Trophoblast cell (in vitro differentiated cells and primary cell): ENCODE measurements at regions not wholly inside any gene's neighbourhood (a gene's known extent, or its start where the extent isn't known, plus 50 kb on each side); places are given as distances from the start of the nearest gene placed in this dataset.

Source experiments
- DNase-seq, 2 donors: peaks; one replicate each; pipeline ENCODE4 v3.0.0-alpha.2; 2016
- H2AFZ ChIP-seq: 2 replicates; pipeline ENCODE4 v1.6.1; 2013; ENCODE audit warnings: low read length, moderate library complexity, mild to moderate bottlenecking; ENCODE audit not compliant: insufficient read depth, poor library complexity
- H2AK5ac ChIP-seq: 2 replicates; pipeline ENCODE4 v1.6.1; 2013; ENCODE audit warnings: mild to moderate bottlenecking, low read length
- H2BK120ac ChIP-seq: 2 replicates; pipeline ENCODE4 v1.6.1; 2013; ENCODE audit warnings: low read length, mild to moderate bottlenecking, moderate library complexity; ENCODE audit not compliant: insufficient read depth, poor library complexity
- H2BK12ac ChIP-seq: 2 replicates; pipeline ENCODE4 v1.6.1; 2013; ENCODE audit warnings: mild to moderate bottlenecking, low read length, moderate library complexity
- H2BK5ac ChIP-seq: 2 replicates; pipeline ENCODE4 v1.6.1; 2013; ENCODE audit warnings: low read length, low read depth, moderate library complexity, mild to moderate bottlenecking; ENCODE audit not compliant: poor library complexity
- H3K14ac ChIP-seq: 2 replicates; pipeline ENCODE4 v1.6.1; 2013; ENCODE audit warnings: mild to moderate bottlenecking, low read length
- H3K18ac ChIP-seq: 2 replicates; pipeline ENCODE4 v1.6.1; 2013; ENCODE audit warnings: mild to moderate bottlenecking, low read length
- H3K23ac ChIP-seq: 2 replicates; pipeline ENCODE4 v1.6.1; 2013; ENCODE audit warnings: low read length
- H3K27ac ChIP-seq: 2 replicates; pipeline ENCODE4 v1.5.1; 2013; ENCODE audit warnings: low read depth, mild to moderate bottlenecking, inconsistent platforms, low read length, moderate library complexity
- H3K27me3 ChIP-seq: 2 replicates; pipeline ENCODE4 v1.6.1; 2013; ENCODE audit warnings: inconsistent platforms, mild to moderate bottlenecking, low read length, moderate library complexity; ENCODE audit not compliant: insufficient read depth
- H3K36me3 ChIP-seq, 2 experiments: 1 replicate in 1 of 2; 2 replicates in 1 of 2; pipeline ENCODE4 v1.6.1; 2013; ENCODE audit warnings: low read length in 2 of 2, mild to moderate bottlenecking in 2 of 2, moderate library complexity in 1 of 2; ENCODE audit not compliant: insufficient read depth in 2 of 2, control insufficient read depth in 1 of 2
- H3K4ac ChIP-seq: 2 replicates; pipeline ENCODE4 v1.6.1; 2013; ENCODE audit warnings: low read depth, mild to moderate bottlenecking, low read length, moderate library complexity
- H3K4me1 ChIP-seq, 2 experiments: 1 replicate in 1 of 2; 2 replicates in 1 of 2; pipeline ENCODE4 v1.6.1; 2013; ENCODE audit warnings: low read length in 2 of 2, mild to moderate bottlenecking in 2 of 2, moderate library complexity in 1 of 2; ENCODE audit not compliant: insufficient read depth in 2 of 2, control insufficient read depth in 1 of 2
- H3K4me2 ChIP-seq: 2 replicates; pipeline ENCODE4 v1.6.1; 2013; ENCODE audit warnings: inconsistent platforms, mild to moderate bottlenecking, low read length, moderate library complexity
- H3K4me3 ChIP-seq: 2 replicates; pipeline ENCODE4 v1.5.1; 2013; ENCODE audit warnings: mild to moderate bottlenecking, low read depth, low read length, inconsistent platforms
- H3K79me1 ChIP-seq: one replicate; pipeline ENCODE4 v1.6.1; 2013; ENCODE audit warnings: low read length
- H3K79me2 ChIP-seq: 2 replicates; pipeline ENCODE4 v1.6.1; 2013; ENCODE audit warnings: low read length, mild to moderate bottlenecking; ENCODE audit not compliant: control insufficient read depth, insufficient read depth, poor library complexity
- H3K9ac ChIP-seq: 2 replicates; pipeline ENCODE4 v1.6.1; 2013; ENCODE audit warnings: mild to moderate bottlenecking, low read length
- H3K9me3 ChIP-seq: 2 replicates; pipeline ENCODE4 v1.6.1; 2013; ENCODE audit warnings: low read depth, mild to moderate bottlenecking, control low read depth, inconsistent platforms, low read length; ENCODE audit not compliant: insufficient read depth
- H4K12ac ChIP-seq: 2 replicates; pipeline ENCODE4 v1.6.1; 2013; ENCODE audit warnings: low read depth, mild to moderate bottlenecking, low read length, moderate library complexity
- H4K8ac ChIP-seq: 2 replicates; pipeline ENCODE4 v1.6.1; 2013; ENCODE audit warnings: low read depth, mild to moderate bottlenecking, low read length, moderate library complexity
- H4K91ac ChIP-seq: one replicate; pipeline ENCODE4 v1.6.1; 2013; ENCODE audit warnings: low read depth, mild to moderate bottlenecking, low read length, moderate library complexity
- WGBS: extraction: QIAGEN DNeasy Blood & Tissue Kit; methylation state at CpG from one replicate; pipeline ENCODE4 v1.1.7; 2013; ENCODE audit warnings: missing lambda C conversion rate; ENCODE audit not compliant: insufficient read length, insufficient coverage; ENCODE audit errors: extremely low coverage; 5-methylcytosine and 5-hydroxymethylcytosine counted together

GRCh38 chr9:79813258-79813638 lies 241.5 kb downstream of the TLE4 start:
- no peak overlapping the region for H3K18ac ChIP-seq
- H2AK5ac ChIP-seq, result no peak overlapping the region
- no peak overlapping the region for H3K4me3 ChIP-seq
- no peak overlapping the region for H3K14ac ChIP-seq
- H3K79me1 ChIP-seq, result no peaks in the 10 kb centered on the region
- H4K8ac ChIP-seq, result no peak overlapping the region
- H3K4me1 ChIP-seq, result peaks cover 0 to 3% of the 10 kb centered on the region in 2 experiments
- no peak for DNase-seq
- no peak overlapping the region for H2BK120ac ChIP-seq
- no peak overlapping the region for H2BK12ac ChIP-seq
- no CpG with 5 or more reads among the region's 1 CpG for WGBS
- no peak overlapping the region for H4K91ac ChIP-seq
- H3K4me2 ChIP-seq, result no peak overlapping the region
- no peaks in the 10 kb centered on the region for H3K36me3 ChIP-seq
- H2AFZ ChIP-seq, result no peak overlapping the region
- no peaks in the 10 kb centered on the region for H3K9me3 ChIP-seq
- no peak overlapping the region for H3K9ac ChIP-seq
- no peak overlapping the region for H3K27ac ChIP-seq
- H3K79me2 ChIP-seq, result no peaks in the 10 kb centered on the region
- no peaks in the 10 kb centered on the region for H3K27me3 ChIP-seq
- no peak overlapping the region for H3K23ac ChIP-seq
- H4K12ac ChIP-seq, result no peak overlapping the region
- H2BK5ac ChIP-seq, result no peak overlapping the region
- H3K4ac ChIP-seq, result no peak overlapping the region

GRCh38 chr9:79812507-79813257 lies 240.9 kb downstream of the TLE4 start:
- no peak overlapping the region for H3K23ac ChIP-seq
- H2AK5ac ChIP-seq, result no peak overlapping the region
- H3K9me3 ChIP-seq, result no peaks in the 10 kb centered on the region
- DNase-seq, result no peak
- no peak overlapping the region for H3K27ac ChIP-seq
- H3K4ac ChIP-seq, result no peak overlapping the region
- H2BK120ac ChIP-seq, result no peak overlapping the region
- H3K4me2 ChIP-seq, result no peak overlapping the region
- H3K79me1 ChIP-seq, result no peaks in the 10 kb centered on the region
- H3K18ac ChIP-seq, result no peak overlapping the region
- WGBS, result no CpG with 5 or more reads among the region's 8 CpGs
- no peak overlapping the region for H2AFZ ChIP-seq
- H3K36me3 ChIP-seq, result no peaks in the 10 kb centered on the region
- no peaks in the 10 kb centered on the region for H3K79me2 ChIP-seq
- H4K12ac ChIP-seq, result no peak overlapping the region
- H3K27me3 ChIP-seq, result no peaks in the 10 kb centered on the region
- H4K8ac ChIP-seq, result no peak overlapping the region
- peaks cover 0 to 2% of the 10 kb centered on the region in 2 experiments for H3K4me1 ChIP-seq
- H3K4me3 ChIP-seq, result no peak overlapping the region
- no peak overlapping the region for H2BK12ac ChIP-seq
- no peak overlapping the region for H2BK5ac ChIP-seq
- no peak overlapping the region for H4K91ac ChIP-seq
- no peak overlapping the region for H3K14ac ChIP-seq
- H3K9ac ChIP-seq, result no peak overlapping the region

DNA sequence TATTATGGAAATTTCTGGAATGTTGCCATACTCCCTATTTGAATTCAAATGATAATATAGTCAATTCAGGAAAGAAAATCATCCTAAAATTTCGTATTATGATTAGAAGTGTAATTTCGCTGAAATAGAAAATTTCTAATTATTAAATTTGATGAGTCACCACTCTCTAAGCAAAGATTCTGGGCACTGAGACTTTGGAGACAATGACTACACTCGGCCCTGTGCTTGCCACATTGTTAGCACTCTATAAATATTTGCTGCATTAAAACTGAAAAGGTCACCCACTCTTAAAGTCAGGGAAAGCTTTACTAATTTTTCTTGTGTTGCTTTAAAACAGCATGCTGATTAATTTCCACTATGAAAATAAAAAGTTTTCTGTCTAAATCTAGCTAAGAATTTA lies 240.3 kb downstream of the TLE4 start:
- H3K79me1 ChIP-seq, result no peaks in the 10 kb centered on the region
- no peak overlapping the region for H2AFZ ChIP-seq
- H3K27ac ChIP-seq, result no peak overlapping the region
- H3K4ac ChIP-seq, result no peak overlapping the region
- H4K12ac ChIP-seq, result no peak overlapping the region
- no peak overlapping the region for H4K8ac ChIP-seq
- WGBS, result no CpG with 5 or more reads among the region's 3 CpGs
- H2BK12ac ChIP-seq, result no peak overlapping the region
- no peak overlapping the region for H3K4me2 ChIP-seq
- H2BK120ac ChIP-seq, result no peak overlapping the region
- H3K27me3 ChIP-seq, result no peaks in the 10 kb centered on the region
- H2AK5ac ChIP-seq, result no peak overlapping the region
- H4K91ac ChIP-seq, result no peak overlapping the region
- no peak for DNase-seq
- H3K23ac ChIP-seq, result no peak overlapping the region
- no peak overlapping the region for H3K9ac ChIP-seq
- H3K14ac ChIP-seq, result no peak overlapping the region
- no peaks in the 10 kb centered on the region for H3K36me3 ChIP-seq
- H3K9me3 ChIP-seq, result no peaks in the 10 kb centered on the region
- H3K4me3 ChIP-seq, result no peak overlapping the region
- no peaks in the 10 kb centered on the region for H3K79me2 ChIP-seq
- no peak overlapping the region for H2BK5ac ChIP-seq
- H3K4me1 ChIP-seq, result no peaks in the 10 kb centered on the region
- H3K18ac ChIP-seq, result no peak overlapping the region

DNA sequence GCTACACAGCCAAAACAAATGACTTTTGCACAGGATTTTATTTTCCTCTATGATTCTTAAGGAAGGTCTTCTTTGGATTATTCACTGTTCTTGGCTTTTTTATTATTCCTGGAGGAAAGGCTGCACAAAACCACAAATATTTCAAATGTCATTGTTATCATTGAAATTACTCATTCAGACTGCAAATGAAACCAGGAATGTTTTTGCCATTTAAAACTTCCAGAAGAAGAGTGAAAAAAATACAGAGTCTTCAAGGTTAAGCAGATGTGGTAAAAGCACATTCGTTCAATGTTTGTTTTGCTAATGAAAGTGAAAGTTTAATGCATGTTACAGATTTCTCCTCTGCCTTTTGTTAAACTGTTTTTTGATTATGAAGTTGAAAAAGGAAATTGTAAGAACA lies 238.2 kb downstream of the TLE4 start:
- H3K9ac ChIP-seq, result no peak overlapping the region
- no peak overlapping the region for H2AK5ac ChIP-seq
- H3K79me1 ChIP-seq, result no peaks in the 10 kb centered on the region
- H3K4me1 ChIP-seq, result no peaks in the 10 kb centered on the region
- H3K36me3 ChIP-seq, result no peaks in the 10 kb centered on the region
- H3K9me3 ChIP-seq, result no peaks in the 10 kb centered on the region
- no peak overlapping the region for H4K91ac ChIP-seq
- no peaks in the 10 kb centered on the region for H3K79me2 ChIP-seq
- no peaks in the 10 kb centered on the region for H3K27me3 ChIP-seq
- no CpG with 5 or more reads among the region's 1 CpG for WGBS
- no peak overlapping the region for H3K4ac ChIP-seq
- no peak overlapping the region for H2AFZ ChIP-seq
- H3K18ac ChIP-seq, result no peak overlapping the region
- no peak overlapping the region for H2BK120ac ChIP-seq
- H3K4me2 ChIP-seq, result no peak overlapping the region
- H3K27ac ChIP-seq, result no peak overlapping the region
- no peak overlapping the region for H3K23ac ChIP-seq
- no peak overlapping the region for H2BK12ac ChIP-seq
- no peak overlapping the region for H2BK5ac ChIP-seq
- H3K14ac ChIP-seq, result no peak overlapping the region
- no peak overlapping the region for H4K8ac ChIP-seq
- peak in 1 of 2 donors; percentile 42 for DNase-seq
- no peak overlapping the region for H3K4me3 ChIP-seq
- no peak overlapping the region for H4K12ac ChIP-seq
